NCI-H2107 treated with DMSO at 0.1 percent for 48 hours (cell line): ENCODE measurements at regions not wholly inside any gene's neighbourhood (a gene's known extent, or its start where the extent isn't known, plus 50 kb on each side); places are given as distances from the start of the nearest gene placed in this dataset.

Experiments used
- DNase-seq: peaks from one replicate; lab custom pipeline; 2025; ENCODE audit not compliant: unreplicated experiment; lab: John Stamatoyannopoulos, UW

GRCh38 chr1:80517062-80517461, 1283.7 kb upstream of the ADGRL2 start:
- DNase-seq, result no peak

GRCh38 chr1:80509965-80510522, 1290.7 kb upstream of the ADGRL2 start:
- no peak for DNase-seq

GRCh38 chr1:80506216-80506615, 1294.5 kb upstream of the ADGRL2 start:
- DNase-seq, result no peak

- no peak for DNase-seq
Observed at GRCh38 chr1:80498673-80499072, 1302.1 kb upstream of the ADGRL2 start.

- no peak for DNase-seq
Observed at GRCh38 chr1:80495806-80496205, 1304.9 kb upstream of the ADGRL2 start.

- DNase-seq, result no peak
Observed at GRCh38 chr1:80472145-80472544, 1328.6 kb upstream of the ADGRL2 start.

GRCh38 chr1:80468356-80468755, 1332.4 kb upstream of the ADGRL2 start:
- no peak for DNase-seq

- no peak for DNase-seq
Observed at GRCh38 chr1:80462006-80462405, 1338.7 kb upstream of the ADGRL2 start.

GRCh38 chr1:80457409-80457808, 1343.3 kb upstream of the ADGRL2 start:
- DNase-seq, result no peak

- DNase-seq, result no peak
Observed at GRCh38 chr1:80453775-80454174, 1347.0 kb upstream of the ADGRL2 start.

- no peak for DNase-seq
Observed at GRCh38 chr1:80450711-80451110, 1350.0 kb upstream of the ADGRL2 start.

- DNase-seq, result no peak
Observed at GRCh38 chr1:80448081-80448480, 1352.7 kb upstream of the ADGRL2 start.

- no peak for DNase-seq
Observed at GRCh38 chr1:80447526-80447925, 1353.2 kb upstream of the ADGRL2 start.

- DNase-seq, result no peak
Observed at GRCh38 chr1:80445033-80445432, 1355.7 kb upstream of the ADGRL2 start.

- DNase-seq, result no peak
Observed at GRCh38 chr1:80444171-80444570, 1356.6 kb upstream of the ADGRL2 start.

GRCh38 chr1:80441664-80442063, 1359.1 kb upstream of the ADGRL2 start:
- DNase-seq, result no peak

GRCh38 chr1:80436851-80437250, 1363.9 kb upstream of the ADGRL2 start:
- no peak for DNase-seq

GRCh38 chr1:80427881-80428280, 1372.9 kb upstream of the ADGRL2 start:
- DNase-seq, result no peak

GRCh38 chr1:80424249-80424648, 1376.5 kb upstream of the ADGRL2 start:
- DNase-seq, result no peak

GRCh38 chr1:80418134-80418533, 1382.6 kb upstream of the ADGRL2 start:
- no peak for DNase-seq

GRCh38 chr1:80417671-80418070, 1383.1 kb upstream of the ADGRL2 start:
- no peak for DNase-seq

GRCh38 chr1:80413969-80414368, 1386.8 kb upstream of the ADGRL2 start:
- DNase-seq, result no peak

GRCh38 chr1:80410233-80410632, 1390.5 kb upstream of the ADGRL2 start:
- no peak for DNase-seq

GRCh38 chr1:80403471-80403893, 1397.0 kb upstream of the ADGRL4 start:
- no peak for DNase-seq
